PC-3 (cell line): ENCODE measurements at regions not wholly inside any gene's neighbourhood (a gene's known extent, or its start where the extent isn't known, plus 50 kb on each side); places are given as distances from the start of the nearest gene placed in this dataset.
"Not testable (repeated sequence)": the region's sequence is repeated elsewhere in the genome, so short reads cannot be mapped to it uniquely, and the experiment has no call there.

Source experiments
- ATAC-seq: fragments of 200-7000 bp; cut with Tn5 transposase; 2 replicates; pipeline ENCODE4 v1.9.1; 2020; ENCODE audit warnings: mild to moderate bottlenecking, moderate library complexity
- BruUV-seq: library from RNA; stranded (reverse); fragments of 400-500 nt; replicated peaks from 2 replicates; lab custom pipeline; 2021; lab: Mats Ljungman, UMichigan
- CTCF ChIA-PET: fragments of 300-600 bp; sonication (Branson Sonifier 250); formaldehyde crosslinking; loops from one replicate; lab custom pipeline; 2022; ENCODE audit warnings: antibody characterized with exemption; lab: Charles Lee
- POLR2A ChIA-PET: fragments of 300-600 bp; sonication (Branson Sonifier 250); formaldehyde crosslinking; loops from one replicate; lab custom pipeline; 2022; ENCODE audit warnings: antibody characterized with exemption; ENCODE audit not compliant: unreplicated experiment; lab: Charles Lee
- DNase-seq: peaks from one replicate; pipeline ENCODE4 v3.0.0-alpha.2; 2015
- H2AFZ ChIP-seq: fragments of 300-600 bp; sonication (generic); 2 replicates; pipeline ENCODE4 v1.6.0; 2016; ENCODE audit warnings: antibody characterized with exemption, low read length
- H3F3A ChIP-seq: fragments of 300-600 bp; sonication (generic); one replicate; pipeline ENCODE4 v1.6.0; 2017; ENCODE audit warnings: antibody characterized with exemption, low read length, control low read depth, mild to moderate bottlenecking; ENCODE audit not compliant: unreplicated experiment
- H3K27ac ChIP-seq: fragments of 300-600 bp; sonication (generic); 2 replicates; pipeline ENCODE4 v1.5.1; 2016; ENCODE audit warnings: mild to moderate bottlenecking, low read length
- H3K27me3 ChIP-seq: fragments of 300-600 bp; sonication (generic); 2 replicates; pipeline ENCODE4 v1.6.1; 2016; ENCODE audit warnings: low read length, mixed read lengths
- H3K36me3 ChIP-seq: fragments of 300-600 bp; sonication (generic); 2 replicates; pipeline ENCODE4 v1.6.1; 2016; ENCODE audit warnings: low read depth, mixed run types, low read length, mixed read lengths
- H3K4me1 ChIP-seq: fragments of 300-600 bp; sonication (generic); 2 replicates; pipeline ENCODE4 v1.5.1; 2016; ENCODE audit warnings: low read length; ENCODE audit not compliant: insufficient read depth
- H3K4me2 ChIP-seq: fragments of 300-600 bp; sonication (generic); 2 replicates; pipeline ENCODE4 v1.6.0; 2016; ENCODE audit warnings: low read length
- H3K4me3 ChIP-seq: fragments of 300-600 bp; sonication (generic); 2 replicates; pipeline ENCODE4 v1.5.1; 2016; ENCODE audit warnings: mild to moderate bottlenecking, low read length, mixed read lengths
- H3K79me2 ChIP-seq: fragments of 300-600 bp; sonication (generic); 2 replicates; pipeline ENCODE4 v1.6.1; 2017; ENCODE audit warnings: low read length, mixed read lengths
- H3K9ac ChIP-seq: fragments of 300-600 bp; sonication (generic); 2 replicates; pipeline ENCODE4 v1.6.0; 2016; ENCODE audit warnings: mild to moderate bottlenecking, low read length
- H3K9me2 ChIP-seq: fragments of 300-600 bp; sonication (generic); replicated peaks from 2 replicates; pipeline ENCODE4 v1.6.1; 2016; ENCODE audit warnings: mixed run types, low read length, mixed read lengths
- H3K9me3 ChIP-seq: fragments of 300-600 bp; sonication (generic); 2 replicates; pipeline ENCODE4 v1.6.1; 2016; ENCODE audit warnings: low read length, mixed read lengths
- H4K20me1 ChIP-seq: fragments of 300-600 bp; sonication (generic); 2 replicates; pipeline ENCODE4 v1.6.1; 2016; ENCODE audit warnings: low read length, mixed read lengths
- CTCF ChIP-seq: fragments of 300-600 bp; sonication (generic); conservative IDR thresholded peaks from 2 replicates; pipeline ENCODE4 v1.5.1; 2017; ENCODE audit warnings: antibody characterized with exemption, low read depth, mild to moderate bottlenecking, low read length
- EZH2 ChIP-seq: fragments of 300-600 bp; sonication (generic); IDR thresholded peaks from one replicate; pipeline ENCODE4 v1.6.1; 2017; ENCODE audit warnings: antibody characterized with exemption, mild to moderate bottlenecking, low read length; ENCODE audit not compliant: unreplicated experiment
- EZH2phosphoT487 ChIP-seq: fragments of 300-600 bp; sonication (generic); IDR thresholded peaks from 2 replicates; pipeline ENCODE4 v1.6.1; 2018; ENCODE audit warnings: mild to moderate bottlenecking, antibody characterized with exemption, low read length, borderline replicate concordance
- intact Hi-C: fragments of 100-400 bp; cut with micrococcal nuclease; formaldehyde crosslinking; loops from 2 replicates; pipeline ENCODE4 v1.9.0; 2023

GRCh38 chr19:28541602-28542393 is 671.2 kb downstream of the UQCRFS1 start:
- Histone ChIP-seq H2AFZ (no peak overlapping the region), H3K4me3 (no peak overlapping the region), H3K27ac (no peak overlapping the region), H3K9me2 (no peaks in the 10 kb centered on the region), H3K27me3 (no peaks in the 10 kb centered on the region), H3K4me2 (no peak overlapping the region), H3K36me3 (no peaks in the 10 kb centered on the region), H4K20me1 (no peaks in the 10 kb centered on the region), H3K9me3 (no peaks in the 10 kb centered on the region), H3K79me2 (no peaks in the 10 kb centered on the region), H3K9ac (no peak overlapping the region), H3F3A (no peaks in the 10 kb centered on the region), H3K4me1 (no peaks in the 10 kb centered on the region)
- TF ChIP-seq EZH2phosphoT487 (no peak), EZH2 (no peak), CTCF (no peak)
- no peak for DNase-seq
- intact Hi-C loops, result no loop called here
- ATAC-seq, result no peak
- BruUV-seq, result no TSS peak
- CTCF ChIA-PET, result no interaction called here
- POLR2A ChIA-PET, result no interaction called here

GRCh38 chr19:28541029-28541428 is 671.9 kb downstream of the UQCRFS1 start:
- Histone ChIP-seq H3K4me1 (no peaks in the 10 kb centered on the region), H3K9me3 (no peaks in the 10 kb centered on the region), H3F3A (no peaks in the 10 kb centered on the region), H3K9ac (no peak overlapping the region), H3K27ac (no peak overlapping the region), H3K4me3 (no peak overlapping the region), H3K79me2 (no peaks in the 10 kb centered on the region), H2AFZ (no peak overlapping the region), H3K9me2 (no peaks in the 10 kb centered on the region), H3K27me3 (no peaks in the 10 kb centered on the region), H3K36me3 (no peaks in the 10 kb centered on the region), H4K20me1 (no peaks in the 10 kb centered on the region), H3K4me2 (no peak overlapping the region)
- ChIA-PET POLR2A (no interaction called here), CTCF (no interaction called here)
- TF ChIP-seq CTCF (no peak), EZH2phosphoT487 (no peak), EZH2 (no peak)
- DNase-seq (no peak), ATAC-seq (no peak)
- intact Hi-C loops, result no loop called here
- no TSS peak for BruUV-seq

- intact Hi-C loops, DNase-seq, H3K36me3 ChIP-seq, H3K4me2 ChIP-seq, H3K27ac ChIP-seq, H3K4me3 ChIP-seq, BruUV-seq, H3K9me2 ChIP-seq, H3K9ac ChIP-seq, H4K20me1 ChIP-seq, H3K9me3 ChIP-seq, H3F3A ChIP-seq, H3K79me2 ChIP-seq, H3K27me3 ChIP-seq, ATAC-seq, CTCF ChIA-PET, H3K4me1 ChIP-seq, POLR2A ChIA-PET, H2AFZ ChIP-seq: not testable (repeated sequence)
Observed at GRCh38 chr19:28540385-28540784, 672.6 kb downstream of the UQCRFS1 start.
